Endodermal cell (in vitro differentiated cells): ENCODE measurements at regions not wholly inside any gene's neighbourhood (a gene's known extent, or its start where the extent isn't known, plus 50 kb on each side); places are given as distances from the start of the nearest gene placed in this dataset.

ENCODE experiments used
- DNase-seq: peaks from one replicate; pipeline ENCODE4 v3.0.0-alpha.2; 2017
- H3K27ac ChIP-seq: 2 replicates; pipeline ENCODE4 v1.5.1; 2013; ENCODE audit warnings: mild to moderate bottlenecking, low read depth, low read length, moderate library complexity
- H3K27me3 ChIP-seq: 2 replicates; pipeline ENCODE4 v1.6.1; 2013; ENCODE audit warnings: mild to moderate bottlenecking, low read length, moderate library complexity; ENCODE audit not compliant: insufficient read depth, control insufficient read depth, poor library complexity, severe bottlenecking
- H3K36me3 ChIP-seq: 2 replicates; pipeline ENCODE4 v1.7.0; 2013; ENCODE audit warnings: mild to moderate bottlenecking, low read length, moderate library complexity; ENCODE audit not compliant: control insufficient read depth, insufficient read depth
- H3K4me1 ChIP-seq: one replicate; pipeline ENCODE4 v1.7.0; 2013; ENCODE audit warnings: low read length; ENCODE audit not compliant: control insufficient read depth, insufficient read depth
- H3K4me3 ChIP-seq: 2 replicates; pipeline ENCODE4 v1.5.1; 2013; ENCODE audit warnings: mild to moderate bottlenecking, low read length, moderate library complexity
- H3K9ac ChIP-seq: 2 replicates; pipeline ENCODE4 v1.6.1; 2013; ENCODE audit warnings: mild to moderate bottlenecking, low read length, moderate library complexity; ENCODE audit not compliant: poor library complexity, severe bottlenecking; ENCODE audit errors: extremely low read depth
- H3K9me3 ChIP-seq: 2 replicates; pipeline ENCODE4 v1.6.1; 2013; ENCODE audit warnings: mild to moderate bottlenecking, low read length, moderate library complexity; ENCODE audit not compliant: control insufficient read depth
- H3K27ac Mint-ChIP-seq: 2 replicates; pipeline ENCODE4 v1.8.0; 2020; ENCODE audit warnings: mixed read lengths
- H3K27me3 Mint-ChIP-seq: 2 replicates; pipeline ENCODE4 v1.8.0; 2021; ENCODE audit warnings: mild to moderate bottlenecking, mixed read lengths; ENCODE audit not compliant: insufficient read depth
- H3K36me3 Mint-ChIP-seq: 2 replicates; pipeline ENCODE4 v1.8.0; 2020; ENCODE audit warnings: low read depth, mixed read lengths
- H3K4me1 Mint-ChIP-seq: 2 replicates; pipeline ENCODE4 v1.8.0; 2020; ENCODE audit warnings: mixed read lengths
- H3K4me3 Mint-ChIP-seq: 2 replicates; pipeline ENCODE4 v1.8.0; 2020; ENCODE audit warnings: mild to moderate bottlenecking, moderate library complexity, mixed read lengths
- H3K9me3 Mint-ChIP-seq: 2 replicates; pipeline ENCODE4 v1.8.0; 2020; ENCODE audit warnings: mild to moderate bottlenecking, mixed read lengths
- CTCF ChIP-seq: fragments of 200-600 bp; sonication (generic); conservative IDR thresholded peaks from 2 replicates; pipeline ENCODE4 v1.5.0; 2021; ENCODE audit warnings: antibody characterized with exemption, mild to moderate bottlenecking
- WGBS, 2 experiments: methylation state at CpG; one replicate each; pipeline versions ENCODE4 v1.1.5 to v1.1.7; 2013; ENCODE audit warnings: missing lambda C conversion rate in 2 of 2, mixed read lengths in 1 of 2; ENCODE audit not compliant: insufficient coverage in 1 of 2, insufficient read length in 1 of 2; 5-methylcytosine and 5-hydroxymethylcytosine counted together

GRCh38 chr11:23143022-23143421 is 282.7 kb upstream of the CCDC179 start:
- H3K4me3 ChIP-seq, result no peak overlapping the region
- H3K4me1 ChIP-seq, result no peaks in the 10 kb centered on the region
- H3K27ac ChIP-seq, result no peak overlapping the region
- H3K9me3 Mint-ChIP-seq, result no peaks in the 10 kb centered on the region
- no peak overlapping the region for H3K27ac Mint-ChIP-seq
- DNase-seq, result no peak
- H3K36me3 Mint-ChIP-seq, result peaks cover 3% of the 10 kb centered on the region
- no peaks in the 10 kb centered on the region for H3K27me3 ChIP-seq
- H3K9me3 ChIP-seq, result no peaks in the 10 kb centered on the region
- no peak for TF ChIP-seq CTCF
- no peaks in the 10 kb centered on the region for H3K27me3 Mint-ChIP-seq
- 0 to 64% methylated on average over 1 to 2 of the region's 2 CpGs for WGBS, 2 experiments
- H3K4me3 Mint-ChIP-seq, result no peak overlapping the region
- peaks cover 4% of the 10 kb centered on the region for H3K4me1 Mint-ChIP-seq
- no peaks in the 10 kb centered on the region for H3K36me3 ChIP-seq
- no peak overlapping the region for H3K9ac ChIP-seq

- H3K36me3 ChIP-seq, result no peaks in the 10 kb centered on the region
- no peaks in the 10 kb centered on the region for H3K27me3 Mint-ChIP-seq
- no peaks in the 10 kb centered on the region for H3K9me3 Mint-ChIP-seq
- no peak overlapping the region for H3K27ac ChIP-seq
- no peak overlapping the region for H3K4me3 ChIP-seq
- H3K4me3 Mint-ChIP-seq, result no peak overlapping the region
- WGBS, 2 experiments, result 93 to 94% methylated on average over 2 of the region's 2 CpGs
- no peak for DNase-seq
- H3K9ac ChIP-seq, result no peak overlapping the region
- H3K4me1 Mint-ChIP-seq, result no peaks in the 10 kb centered on the region
- no peak overlapping the region for H3K27ac Mint-ChIP-seq
- H3K9me3 ChIP-seq, result no peaks in the 10 kb centered on the region
- no peak for TF ChIP-seq CTCF
- peaks cover 13% of the 10 kb centered on the region for H3K36me3 Mint-ChIP-seq
- H3K4me1 ChIP-seq, result no peaks in the 10 kb centered on the region
- H3K27me3 ChIP-seq, result no peaks in the 10 kb centered on the region
Observed at GRCh38 chr11:23151819-23152218, 291.5 kb upstream of the CCDC179 start.

- no peak overlapping the region for H3K27ac ChIP-seq
- H3K4me1 ChIP-seq, result no peaks in the 10 kb centered on the region
- H3K4me3 ChIP-seq, result no peak overlapping the region
- Mint-ChIP-seq H3K36me3 (peaks cover 17% of the 10 kb centered on the region), H3K4me3 (no peak overlapping the region), H3K27me3 (no peaks in the 10 kb centered on the region), H3K4me1 (no peaks in the 10 kb centered on the region), H3K9me3 (no peaks in the 10 kb centered on the region), H3K27ac (no peak overlapping the region)
- no CpG with 5 or more reads among the region's 1 CpG for WGBS, 2 experiments
- no peaks in the 10 kb centered on the region for H3K36me3 ChIP-seq
- H3K27me3 ChIP-seq, result no peaks in the 10 kb centered on the region
- no peak for DNase-seq
- no peak overlapping the region for H3K9ac ChIP-seq
- H3K9me3 ChIP-seq, result no peaks in the 10 kb centered on the region
- no peak for TF ChIP-seq CTCF
Observed at GRCh38 chr11:23155503-23155902, 295.2 kb upstream of the CCDC179 start.
